H1 (cell line): ENCODE measurements at regions not wholly inside any gene's neighbourhood (a gene's known extent, or its start where the extent isn't known, plus 50 kb on each side); places are given as distances from the start of the nearest gene placed in this dataset.

Source experiments
- CTCF ChIA-PET: fragments of 300-600 bp; sonication (Branson Sonifier 250); formaldehyde crosslinking; loops from one replicate; lab custom pipeline; 2021; ENCODE audit not compliant: partially characterized antibody; lab: Charles Lee
- POLR2A ChIA-PET: fragments of 300-600 bp; sonication (Branson Sonifier 250); formaldehyde crosslinking; loops from one replicate; lab custom pipeline; 2021; ENCODE audit warnings: inconsistent platforms; ENCODE audit not compliant: partially characterized antibody; lab: Charles Lee
- DNase-seq, 2 experiments: peaks; one replicate each; pipeline versions ENCODE4 v3.0.0 to v3.0.0-alpha.2; 2010 to 2022; ENCODE audit warnings: low spot score in 2 of 2, low read depth in 1 of 2, mixed read lengths in 1 of 2
- FAIRE-seq: peaks from 2 replicates; lab custom pipeline; 2011; peaks lifted over from hg19 to GRCh38; lab: Jason Lieb, UNC
- H2AFZ ChIP-seq: 2 replicates; pipeline ENCODE4 v1.8.1; 2012; ENCODE audit warnings: low read length, inconsistent platforms
- H2AK5ac ChIP-seq: 2 replicates; pipeline ENCODE4 v1.6.1; 2013; ENCODE audit warnings: low read depth, low read length
- H2BK120ac ChIP-seq: replicated peaks from 2 replicates; pipeline ENCODE3; 2013; ENCODE audit warnings: low read depth, low read length, inconsistent platforms
- H2BK12ac ChIP-seq: 2 replicates; pipeline ENCODE4 v1.6.1; 2013; ENCODE audit warnings: low read depth, low read length
- H2BK15ac ChIP-seq: 2 replicates; pipeline ENCODE4 v1.6.1; 2013; ENCODE audit warnings: low read length
- H2BK20ac ChIP-seq: 2 replicates; pipeline ENCODE4 v1.6.1; 2013; ENCODE audit warnings: low read length
- H2BK5ac ChIP-seq: 2 replicates; pipeline ENCODE4 v1.6.1; 2013; ENCODE audit warnings: low read depth, low read length
- H3K14ac ChIP-seq: 2 replicates; pipeline ENCODE4 v1.6.1; 2013; ENCODE audit warnings: inconsistent platforms; ENCODE audit not compliant: insufficient read length
- H3K18ac ChIP-seq: 2 replicates; pipeline ENCODE4 v1.6.1; 2013; ENCODE audit warnings: low read length; ENCODE audit errors: extremely low read depth
- H3K23ac ChIP-seq: 2 replicates; pipeline ENCODE4 v1.6.1; 2013; ENCODE audit warnings: inconsistent platforms; ENCODE audit not compliant: insufficient read length
- H3K23me2 ChIP-seq: 2 replicates; pipeline ENCODE4 v1.6.1; 2013; ENCODE audit warnings: low read depth, low read length
- H3K27ac ChIP-seq: 2 replicates; pipeline ENCODE4 v1.6.1; 2011; ENCODE audit warnings: low read depth, low read length, inconsistent platforms
- H3K27me3 ChIP-seq, 4 experiments: replicated peaks in 1 of 4; 1 replicate in 1 of 4; 2 replicates in 3 of 4; pipeline versions ENCODE4 v1.6.1 to v1.8.1; 2011 to 2013; ENCODE audit warnings: low read length in 3 of 4, mild to moderate bottlenecking in 3 of 4, inconsistent platforms in 2 of 4, mixed read lengths in 2 of 4, moderate library complexity in 1 of 4; ENCODE audit not compliant: control insufficient read depth in 3 of 4, insufficient read depth in 3 of 4; ENCODE audit errors: extremely low read depth in 1 of 4
- H3K36me3 ChIP-seq, 4 experiments: 2 replicates each; pipeline versions ENCODE4 v1.6.1 to v1.8.1; 2011 to 2013; ENCODE audit warnings: mild to moderate bottlenecking in 4 of 4, low read length in 3 of 4, moderate library complexity in 2 of 4, control low read depth in 1 of 4, inconsistent platforms in 1 of 4; ENCODE audit not compliant: insufficient read depth in 4 of 4, control insufficient read depth in 2 of 4
- H3K4ac ChIP-seq: replicated peaks from 2 replicates; pipeline ENCODE3; 2013; ENCODE audit warnings: low read length, low read depth, mixed read lengths, inconsistent platforms; ENCODE audit not compliant: insufficient read length
- H3K4me1 ChIP-seq, 4 experiments: replicated peaks in 1 of 4; 1 replicate in 1 of 4; 2 replicates in 3 of 4; pipeline versions ENCODE4 v1.6.1 to v1.8.1; 2011 to 2013; ENCODE audit warnings: low read length in 3 of 4, inconsistent platforms in 2 of 4, mixed read lengths in 1 of 4; ENCODE audit not compliant: insufficient read depth in 4 of 4, control insufficient read depth in 3 of 4
- H3K4me2 ChIP-seq, 2 experiments: 2 replicates each; pipeline versions ENCODE4 v1.6.1 to v1.8.1; 2011 to 2013; ENCODE audit warnings: low read depth in 2 of 2, low read length in 2 of 2, control low read depth in 1 of 2, inconsistent platforms in 1 of 2, mild to moderate bottlenecking in 1 of 2; ENCODE audit not compliant: insufficient read depth in 1 of 2
- H3K4me3 ChIP-seq, 4 experiments: fragments of 200-600, 300-600 bp in 1 of 4; sonication (generic), shearing (Covaris generic), sonication (Bioruptor Twin) in 1 of 4; 2 replicates each; pipeline versions ENCODE4 v1.5.1 to v1.8.1; 2011 to 2016; ENCODE audit warnings: low read length in 4 of 4, low read depth in 3 of 4, control low read depth in 2 of 4, inconsistent platforms in 2 of 4, mild to moderate bottlenecking in 2 of 4, mixed read lengths in 1 of 4, moderate library complexity in 1 of 4; ENCODE audit not compliant: insufficient read depth in 2 of 4; ENCODE audit errors: extremely low read depth in 1 of 4
- H3K56ac ChIP-seq: replicated peaks from 2 replicates; pipeline ENCODE3; 2013; ENCODE audit warnings: low read depth, mild to moderate bottlenecking, mixed read lengths, low read length, inconsistent platforms; ENCODE audit not compliant: insufficient read length
- H3K79me1 ChIP-seq: 2 replicates; pipeline ENCODE4 v1.6.1; 2013; ENCODE audit warnings: low read depth, low read length, control low read depth
- H3K79me2 ChIP-seq, 2 experiments: 2 replicates each; pipeline versions ENCODE4 v1.6.1 to v1.8.1; 2012 to 2013; ENCODE audit warnings: low read length in 2 of 2, mild to moderate bottlenecking in 2 of 2, inconsistent platforms in 1 of 2; ENCODE audit not compliant: insufficient read depth in 2 of 2, control insufficient read depth in 1 of 2
- H3K9ac ChIP-seq, 4 experiments: replicated peaks in 1 of 4; 1 replicate in 1 of 4; 2 replicates in 3 of 4; pipeline versions ENCODE4 v1.6.1 to v1.8.1; 2011 to 2013; ENCODE audit warnings: low read depth in 3 of 4, low read length in 3 of 4, control low read depth in 2 of 4, mild to moderate bottlenecking in 2 of 4, moderate library complexity in 2 of 4, inconsistent platforms in 1 of 4; ENCODE audit errors: extremely low read depth in 1 of 4
- H3K9me3 ChIP-seq, 2 experiments: 2 replicates each; pipeline versions ENCODE4 v1.6.1 to v1.8.1; 2012 to 2013; ENCODE audit warnings: mild to moderate bottlenecking in 2 of 2, moderate library complexity in 2 of 2, control low read depth in 1 of 2, inconsistent platforms in 1 of 2, low read depth in 1 of 2, low read length in 1 of 2, mixed read lengths in 1 of 2; ENCODE audit not compliant: insufficient read depth in 2 of 2
- H4K20me1 ChIP-seq, 2 experiments: replicated peaks in 1 of 2; 2 replicates each; pipeline versions ENCODE3 to v1.8.1; 2011 to 2013; ENCODE audit warnings: inconsistent platforms in 2 of 2, low read length in 2 of 2, mild to moderate bottlenecking in 1 of 2; ENCODE audit not compliant: insufficient read depth in 2 of 2, control insufficient read depth in 1 of 2
- H4K5ac ChIP-seq: 2 replicates; pipeline ENCODE4 v1.6.1; 2013; ENCODE audit warnings: low read length, low read depth, mixed read lengths, inconsistent platforms; ENCODE audit not compliant: insufficient read length
- H4K8ac ChIP-seq: 2 replicates; pipeline ENCODE4 v1.8.0; 2013; ENCODE audit warnings: mild to moderate bottlenecking, moderate library complexity, low read length, inconsistent platforms; ENCODE audit not compliant: insufficient read depth; ENCODE audit errors: extremely low read depth
- H4K91ac ChIP-seq: replicated peaks from 2 replicates; pipeline ENCODE3; 2013; ENCODE audit warnings: low read length, mixed read lengths, inconsistent platforms; ENCODE audit not compliant: insufficient read length
- HDAC6 ChIP-seq: IDR thresholded peaks from one replicate; pipeline ENCODE4 v1.7.1; 2012; ENCODE audit warnings: low read depth, mild to moderate bottlenecking, inconsistent platforms, low read length, moderate library complexity
- YY1 ChIP-seq: IDR thresholded peaks from 2 replicates; pipeline ENCODE4 v1.6.1; 2011; ENCODE audit warnings: low read depth, mild to moderate bottlenecking, low read length
- WGBS, 2 experiments: shearing (Covaris generic) in 1 of 2; methylation state at CpG; one replicate each; pipeline versions ENCODE4 v1.1.6 to v1.1.7; 2013 to 2015; ENCODE audit warnings: low lambda C conversion rate in 2 of 2, mixed read lengths in 2 of 2, inconsistent platforms in 1 of 2, low coverage in 1 of 2, missing lambda C conversion rate in 1 of 2; ENCODE audit not compliant: insufficient replicate concordance in 2 of 2, insufficient coverage in 1 of 2, insufficient read length in 1 of 2; ENCODE audit errors: extremely low coverage in 1 of 2, missing lambda C conversion rate in 1 of 2; 5-methylcytosine and 5-hydroxymethylcytosine counted together

DNA sequence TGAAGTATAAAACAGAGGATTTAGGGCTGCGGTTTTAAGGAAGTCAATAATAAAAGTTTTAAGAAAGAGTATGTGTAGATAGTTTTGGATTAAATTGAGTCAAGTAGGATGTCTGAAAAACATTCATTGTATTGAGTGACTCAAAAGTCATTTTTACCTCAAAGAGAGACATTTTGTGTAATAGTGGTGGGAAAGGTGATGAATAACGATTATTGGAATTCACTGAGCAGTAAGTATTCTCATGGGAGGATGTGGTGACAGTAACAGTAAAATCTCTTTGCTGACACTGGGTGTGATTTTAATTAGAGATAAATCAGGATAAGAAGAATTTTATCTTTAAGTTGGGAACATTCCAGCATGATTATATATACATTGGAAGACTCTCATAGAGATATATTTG, 233.6 kb downstream of the PDHA2 start:
- no peaks in the 10 kb centered on the region for H3K23me2 ChIP-seq
- no peak for FAIRE-seq
- no peak overlapping the region for H4K91ac ChIP-seq

More for the DNA sequence above, 233.6 kb downstream of the PDHA2 start:
- Histone ChIP-seq H3K18ac (no peak overlapping the region), H3K23ac (no peak overlapping the region), H2BK5ac (no peak overlapping the region), H3K27me3 (no peaks in the 10 kb centered on the region), H2BK15ac (no peak overlapping the region), H3K79me1 (no peaks in the 10 kb centered on the region), H3K4ac (no peak overlapping the region), H2BK12ac (no peak overlapping the region), H3K9ac (no peak overlapping the region), H3K56ac (no peak overlapping the region), H2BK120ac (no peak overlapping the region), H3K4me2 (no peak overlapping the region), H2AK5ac (no peak overlapping the region), H4K8ac (no peak overlapping the region), H3K4me1 (no peaks in the 10 kb centered on the region), H3K14ac (no peak overlapping the region), H3K9me3 (0 out of 4 replicates have a peak, but pooled peaks cover 0 to under 1% of the 10 kb centered on the region in 2 experiments), H3K36me3 (no peaks in the 10 kb centered on the region), H4K5ac (no peak overlapping the region), H2BK20ac (no peak overlapping the region), H3K79me2 (no peaks in the 10 kb centered on the region), H4K20me1 (no peaks in the 10 kb centered on the region), H3K27ac (no peak overlapping the region), H3K4me3 (no peak overlapping the region), H2AFZ (no peak overlapping the region)
- CTCF ChIA-PET, result no interaction called here
- 95 to 100% methylated on average over 1 to 2 of the region's 2 CpGs for WGBS, 2 experiments
- TF ChIP-seq HDAC6 (no peak), YY1 (no peak)
- POLR2A ChIA-PET, result no interaction called here
- no peak for DNase-seq
